Spinal cord (tissue), 9 donors: ENCODE measurements at regions not wholly inside any gene's neighbourhood (a gene's known extent, or its start where the extent isn't known, plus 50 kb on each side); places are given as distances from the start of the nearest gene placed in this dataset.

ENCODE experiments used
- DNase-seq, 6 donors: peaks; one replicate each; pipeline versions ENCODE4 v3.0.0 to v3.0.0-alpha.2; 2013 to 2015; ENCODE audit warnings: low spot score in 6 of 6, low read depth in 4 of 6
- H3K27ac ChIP-seq: one replicate; pipeline ENCODE4 v1.5.1; 2013; ENCODE audit warnings: low read depth, low read length, control low read depth
- H3K27me3 ChIP-seq: one replicate; pipeline ENCODE4 v1.6.1; 2013; ENCODE audit warnings: low read length; ENCODE audit not compliant: control insufficient read depth, insufficient read depth
- H3K36me3 ChIP-seq: one replicate; pipeline ENCODE4 v1.6.1; 2013; ENCODE audit warnings: low read length; ENCODE audit not compliant: control insufficient read depth, insufficient read depth
- H3K4me1 ChIP-seq: one replicate; pipeline ENCODE4 v1.6.1; 2013; ENCODE audit warnings: low read length; ENCODE audit not compliant: control insufficient read depth, insufficient read depth
- H3K4me3 ChIP-seq: one replicate; pipeline ENCODE4 v1.5.1; 2013; ENCODE audit warnings: low read depth, low read length, control low read depth
- H3K9me3 ChIP-seq: one replicate; pipeline ENCODE4 v1.6.1; 2013; ENCODE audit warnings: low read length; ENCODE audit not compliant: control insufficient read depth, insufficient read depth
- WGBS: methylation state at CpG from one replicate; pipeline ENCODE4 v1.1.5; 2013; ENCODE audit warnings: missing lambda C conversion rate; ENCODE audit not compliant: insufficient coverage; 5-methylcytosine and 5-hydroxymethylcytosine counted together
- donor health status: healthy.

GRCh38 chr5:53333160-53333559, 147.3 kb upstream of the FST start:
- H3K4me1 ChIP-seq: no peaks in the 10 kb centered on the region
- DNase-seq: no peak
- no peak overlapping the region for H3K27ac ChIP-seq
- no CpG with 5 or more reads among the region's 3 CpGs for WGBS
- H3K27me3 ChIP-seq: no peaks in the 10 kb centered on the region
- no peaks in the 10 kb centered on the region for H3K36me3 ChIP-seq
- H3K9me3 ChIP-seq: no peaks in the 10 kb centered on the region
- no peak overlapping the region for H3K4me3 ChIP-seq

- no peaks in the 10 kb centered on the region for H3K27me3 ChIP-seq
- no peaks in the 10 kb centered on the region for H3K4me1 ChIP-seq
- H3K27ac ChIP-seq: no peak overlapping the region
- H3K4me3 ChIP-seq: no peak overlapping the region
- no peaks in the 10 kb centered on the region for H3K9me3 ChIP-seq
- 98% methylated on average over 3 of the region's 4 CpGs for WGBS
- H3K36me3 ChIP-seq: no peaks in the 10 kb centered on the region
- no peak for DNase-seq
These were observed 145.9 kb upstream of the FST start for GRCh38 chr5:53334431-53334941.

- H3K36me3 ChIP-seq: no peaks in the 10 kb centered on the region
- H3K4me3 ChIP-seq: no peak overlapping the region
- 100% methylated on average over 2 of the region's 2 CpGs for WGBS
These were observed 145.3 kb upstream of the FST start for GRCh38 chr5:53335115-53335514.

GRCh38 chr5:53337827-53338226, 142.6 kb upstream of the FST start:
- DNase-seq: no peak
- Histone ChIP-seq H3K4me1 (no peaks in the 10 kb centered on the region), H3K9me3 (no peaks in the 10 kb centered on the region), H3K27me3 (no peaks in the 10 kb centered on the region), H3K36me3 (no peaks in the 10 kb centered on the region), H3K27ac (no peak overlapping the region), H3K4me3 (no peak overlapping the region)
- WGBS: no CpG with 5 or more reads among the region's 1 CpG

More at GRCh38 chr5:53335115-53335514, 145.3 kb upstream of the FST start:
- H3K27me3 ChIP-seq: no peaks in the 10 kb centered on the region
- no peaks in the 10 kb centered on the region for H3K4me1 ChIP-seq
- DNase-seq: no peak
- no peak overlapping the region for H3K27ac ChIP-seq
- no peaks in the 10 kb centered on the region for H3K9me3 ChIP-seq

GRCh38 chr5:53338971-53339370, 141.5 kb upstream of the FST start:
- DNase-seq: no peak
- WGBS: no CpG with 5 or more reads among the region's 2 CpGs
- Histone ChIP-seq H3K27ac (no peak overlapping the region), H3K27me3 (no peaks in the 10 kb centered on the region), H3K4me3 (no peak overlapping the region), H3K36me3 (no peaks in the 10 kb centered on the region), H3K9me3 (no peaks in the 10 kb centered on the region), H3K4me1 (no peaks in the 10 kb centered on the region)

GRCh38 chr5:53339962-53340540, 140.4 kb upstream of the FST start:
- H3K4me3 ChIP-seq: no peak overlapping the region
- H3K9me3 ChIP-seq: no peaks in the 10 kb centered on the region
- no peaks in the 10 kb centered on the region for H3K36me3 ChIP-seq
- no peaks in the 10 kb centered on the region for H3K4me1 ChIP-seq
- H3K27me3 ChIP-seq: no peaks in the 10 kb centered on the region
- no peak for DNase-seq
- no CpG with 5 or more reads among the region's 2 CpGs for WGBS
- H3K27ac ChIP-seq: no peak overlapping the region

GRCh38 chr5:53340956-53341750, 139.3 kb upstream of the FST start:
- H3K9me3 ChIP-seq: no peaks in the 10 kb centered on the region
- no peak overlapping the region for H3K27ac ChIP-seq
- no peak for DNase-seq
- no peak overlapping the region for H3K4me3 ChIP-seq
- no peaks in the 10 kb centered on the region for H3K36me3 ChIP-seq
- H3K27me3 ChIP-seq: no peaks in the 10 kb centered on the region
- WGBS: 94% methylated on average over 2 of the region's 3 CpGs
- no peaks in the 10 kb centered on the region for H3K4me1 ChIP-seq

GRCh38 chr5:53342236-53342635, 138.2 kb upstream of the FST start:
- H3K27ac ChIP-seq: no peak overlapping the region

GRCh38 chr5:53343187-53343586, 137.2 kb upstream of the FST start:
- 50% methylated on average over 1 of the region's 2 CpGs for WGBS
- no peaks in the 10 kb centered on the region for H3K36me3 ChIP-seq
- no peaks in the 10 kb centered on the region for H3K4me1 ChIP-seq
- peak in 1 of 6 donors; percentile 26 for DNase-seq
- no peaks in the 10 kb centered on the region for H3K9me3 ChIP-seq
- no peak overlapping the region for H3K27ac ChIP-seq
- no peak overlapping the region for H3K4me3 ChIP-seq
- H3K27me3 ChIP-seq: no peaks in the 10 kb centered on the region

More at GRCh38 chr5:53342236-53342635, 138.2 kb upstream of the FST start:
- Histone ChIP-seq H3K27me3 (no peaks in the 10 kb centered on the region), H3K4me1 (no peaks in the 10 kb centered on the region), H3K9me3 (no peaks in the 10 kb centered on the region), H3K36me3 (no peaks in the 10 kb centered on the region), H3K4me3 (no peak overlapping the region)
- DNase-seq: no peak

- Histone ChIP-seq H3K9me3 (no peaks in the 10 kb centered on the region), H3K36me3 (no peaks in the 10 kb centered on the region), H3K27ac (no peak overlapping the region), H3K4me3 (no peak overlapping the region), H3K4me1 (no peaks in the 10 kb centered on the region), H3K27me3 (no peaks in the 10 kb centered on the region)
- 48% methylated on average over 5 of the region's 5 CpGs for WGBS
- DNase-seq: peak in 2 of 6 donors; percentile 68 to 83
These were observed 130.1 kb upstream of the FST start for GRCh38 chr5:53350368-53350767.
